ENCODE measurements at regions not wholly inside any gene's neighbourhood (a gene's known extent, or its start where the extent isn't known, plus 50 kb on each side); places are given as distances from the start of the nearest gene placed in this dataset.

DNA sequence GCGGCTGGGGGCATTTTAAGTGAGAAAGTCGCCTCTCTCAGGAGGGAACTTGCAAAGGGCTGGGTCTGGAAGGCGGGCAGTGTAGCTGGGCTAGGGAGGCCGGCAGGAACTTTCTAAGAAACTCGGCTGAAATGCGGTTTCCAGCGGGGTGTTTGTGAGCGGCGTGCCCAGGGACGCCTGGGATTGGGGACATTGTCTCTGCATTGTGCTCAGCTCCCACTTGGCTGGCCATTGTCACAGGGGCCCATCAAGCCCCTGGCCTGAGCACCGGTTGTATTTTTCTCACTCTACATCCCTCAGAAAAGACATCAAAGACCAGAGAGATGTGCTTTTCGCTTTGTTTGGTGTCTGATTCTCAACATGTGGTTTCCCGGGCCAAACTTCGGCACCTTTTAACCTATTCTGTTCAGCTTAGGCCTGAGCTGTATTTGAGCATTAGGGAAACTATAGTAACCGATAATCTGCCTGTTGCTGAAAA lies 291.1 kb upstream of the IRX3 start:
- no peak overlapping the region for H3K9ac ChIP-seq
- no peak overlapping the region for H3K4me2 ChIP-seq (ENCODE audit: low read length)
- no peaks in the 10 kb centered on the region for H3K79me2 ChIP-seq
- no peaks in the 10 kb centered on the region for H3K4me1 ChIP-seq
- no peak overlapping the region for H3K27ac ChIP-seq
- no peaks in the 10 kb centered on the region for H3K36me3 ChIP-seq (ENCODE audit: control insufficient read depth, insufficient read depth, low read length)
- H3K4me3 ChIP-seq (ENCODE audit: low read depth, low read length), result no peak overlapping the region
- no peaks in the 10 kb centered on the region for H3K27me3 ChIP-seq (ENCODE audit: control insufficient read depth, insufficient read depth, low read length)
- no peak overlapping the region for H2AFZ ChIP-seq
- TF ChIP-seq, protein P1, sequence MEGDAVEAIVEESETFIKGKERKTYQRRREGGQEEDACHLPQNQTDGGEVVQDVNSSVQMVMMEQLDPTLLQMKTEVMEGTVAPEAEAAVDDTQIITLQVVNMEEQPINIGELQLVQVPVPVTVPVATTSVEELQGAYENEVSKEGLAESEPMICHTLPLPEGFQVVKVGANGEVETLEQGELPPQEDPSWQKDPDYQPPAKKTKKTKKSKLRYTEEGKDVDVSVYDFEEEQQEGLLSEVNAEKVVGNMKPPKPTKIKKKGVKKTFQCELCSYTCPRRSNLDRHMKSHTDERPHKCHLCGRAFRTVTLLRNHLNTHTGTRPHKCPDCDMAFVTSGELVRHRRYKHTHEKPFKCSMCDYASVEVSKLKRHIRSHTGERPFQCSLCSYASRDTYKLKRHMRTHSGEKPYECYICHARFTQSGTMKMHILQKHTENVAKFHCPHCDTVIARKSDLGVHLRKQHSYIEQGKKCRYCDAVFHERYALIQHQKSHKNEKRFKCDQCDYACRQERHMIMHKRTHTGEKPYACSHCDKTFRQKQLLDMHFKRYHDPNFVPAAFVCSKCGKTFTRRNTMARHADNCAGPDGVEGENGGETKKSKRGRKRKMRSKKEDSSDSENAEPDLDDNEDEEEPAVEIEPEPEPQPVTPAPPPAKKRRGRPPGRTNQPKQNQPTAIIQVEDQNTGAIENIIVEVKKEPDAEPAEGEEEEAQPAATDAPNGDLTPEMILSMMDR (IDR thresholded peaks at IDR 0.05), result no peak
- no peaks in the 10 kb centered on the region for H3K9me3 ChIP-seq (ENCODE audit: control insufficient read depth, low read length)

DNA sequence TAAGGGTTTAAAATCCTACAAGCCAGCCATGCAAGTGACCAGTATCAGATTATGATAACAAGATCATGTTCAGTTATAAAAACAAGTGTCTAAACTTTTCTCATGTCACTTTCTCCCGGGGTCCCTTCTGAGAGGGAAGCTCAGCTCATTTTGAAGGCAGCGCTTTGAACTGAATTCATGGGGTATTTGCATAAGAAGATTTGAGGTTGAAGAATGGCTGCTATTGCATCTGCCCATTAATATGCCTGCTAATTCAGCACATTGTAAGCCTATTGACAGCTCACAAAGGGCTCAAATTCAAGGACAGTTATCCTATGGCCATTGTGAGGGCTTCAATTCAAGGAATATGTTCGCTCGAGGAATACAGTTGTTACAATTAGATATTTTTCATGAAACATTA lies 290.2 kb upstream of the IRX3 start:
- Histone ChIP-seq H3K36me3 (ENCODE audit: control insufficient read depth, insufficient read depth, low read length) (no peaks in the 10 kb centered on the region), H3K4me3 (ENCODE audit: low read depth, low read length) (no peak overlapping the region), H3K27ac (no peak overlapping the region), H3K9me3 (ENCODE audit: control insufficient read depth, low read length) (no peaks in the 10 kb centered on the region), H3K4me1 (no peaks in the 10 kb centered on the region), H3K79me2 (no peaks in the 10 kb centered on the region), H3K27me3 (ENCODE audit: control insufficient read depth, insufficient read depth, low read length) (no peaks in the 10 kb centered on the region), H3K9ac (no peak overlapping the region), H2AFZ (no peak overlapping the region), H3K4me2 (ENCODE audit: low read length) (no peak overlapping the region)
- TF ChIP-seq, protein P1 (IDR thresholded peaks at IDR 0.05), result no peak

DNA sequence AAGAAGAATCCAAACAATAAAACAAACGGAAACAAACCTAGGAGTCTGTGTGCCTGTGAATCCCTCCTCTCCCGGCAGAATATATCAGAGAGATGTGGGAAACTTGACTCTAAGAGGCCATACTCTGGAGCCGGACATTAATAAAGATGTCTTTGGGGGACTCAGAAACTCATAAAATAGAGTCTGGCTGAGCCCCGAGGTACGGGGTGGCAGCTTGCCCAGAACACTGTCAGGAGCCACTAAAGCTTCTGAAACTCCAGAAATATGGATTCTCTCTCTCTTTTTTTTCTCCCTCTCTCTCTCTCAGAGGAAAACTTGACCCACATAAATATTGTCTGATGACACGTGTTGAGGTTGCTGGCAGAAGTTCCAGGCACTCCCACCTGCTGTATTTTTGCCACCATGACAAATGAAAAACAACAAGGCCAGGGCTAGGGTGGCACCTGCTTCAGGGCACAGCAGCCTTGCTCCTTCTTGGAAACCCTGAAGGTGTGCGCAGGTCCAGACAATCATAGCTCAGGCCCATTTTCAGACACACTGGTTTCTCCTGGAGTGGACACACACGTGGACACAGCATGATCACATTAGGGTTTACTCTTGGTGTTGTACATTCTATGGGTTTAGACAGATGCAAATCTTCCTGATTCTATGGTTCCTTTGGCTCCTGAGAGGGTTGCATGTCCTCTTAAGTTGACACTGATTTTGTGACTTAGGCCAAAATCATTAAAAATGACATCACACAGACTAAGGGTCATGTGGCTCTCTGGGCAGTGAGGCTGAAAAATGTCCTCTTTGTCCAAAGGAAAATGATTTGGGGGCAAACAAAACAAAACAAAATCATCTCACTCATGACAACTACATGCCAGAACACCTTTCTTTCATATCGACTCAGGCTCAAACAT lies 282.6 kb upstream of the IRX3 start:
- H3K36me3 ChIP-seq (ENCODE audit: control insufficient read depth, insufficient read depth, low read length), result no peaks in the 10 kb centered on the region
- H3K4me3 ChIP-seq (ENCODE audit: low read depth, low read length), result no peak overlapping the region
- no peak overlapping the region for H3K9ac ChIP-seq
- no peaks in the 10 kb centered on the region for H3K79me2 ChIP-seq
- H3K4me1 ChIP-seq, result peaks cover 3% of the 10 kb centered on the region
- no peaks in the 10 kb centered on the region for H3K9me3 ChIP-seq (ENCODE audit: control insufficient read depth, low read length)
- TF ChIP-seq, protein P1 (IDR thresholded peaks at IDR 0.05), result no peak
- H2AFZ ChIP-seq, result no peak overlapping the region
- H3K27me3 ChIP-seq (ENCODE audit: control insufficient read depth, insufficient read depth, low read length), result no peaks in the 10 kb centered on the region
- no peak overlapping the region for H3K27ac ChIP-seq
- no peak overlapping the region for H3K4me2 ChIP-seq (ENCODE audit: low read length)

DNA sequence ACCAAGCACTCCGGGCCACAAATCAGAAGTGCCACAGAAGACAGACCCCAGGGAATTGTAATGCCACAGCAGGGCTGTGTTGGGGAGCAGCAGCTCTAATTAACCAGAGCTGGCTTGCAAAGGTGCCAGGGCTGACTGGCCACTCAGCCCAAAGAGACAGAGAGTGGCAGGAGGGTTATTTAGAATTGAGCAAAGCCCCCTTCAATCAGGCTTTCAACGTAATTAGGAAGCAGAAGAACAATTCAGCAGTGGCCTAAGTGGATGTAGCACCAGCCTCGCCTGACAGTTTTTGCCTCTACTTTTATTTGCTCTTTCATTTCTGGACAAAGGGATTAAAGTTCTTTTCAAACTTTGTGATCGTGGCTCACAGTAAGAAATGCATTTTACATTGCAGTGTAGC lies 278.3 kb upstream of the IRX3 start:
- Histone ChIP-seq H3K36me3 (ENCODE audit: control insufficient read depth, insufficient read depth, low read length) (no peaks in the 10 kb centered on the region), H3K9ac (no peak overlapping the region), H3K4me3 (ENCODE audit: low read depth, low read length) (no peak overlapping the region), H3K4me2 (ENCODE audit: low read length) (no peak overlapping the region), H3K79me2 (no peaks in the 10 kb centered on the region), H2AFZ (no peak overlapping the region), H3K27ac (no peak overlapping the region), H3K4me1 (peaks cover 3% of the 10 kb centered on the region), H3K27me3 (ENCODE audit: control insufficient read depth, insufficient read depth, low read length) (no peaks in the 10 kb centered on the region), H3K9me3 (ENCODE audit: control insufficient read depth, low read length) (no peaks in the 10 kb centered on the region)
- TF ChIP-seq, protein P1 (IDR thresholded peaks at IDR 0.05), result no peak

DNA sequence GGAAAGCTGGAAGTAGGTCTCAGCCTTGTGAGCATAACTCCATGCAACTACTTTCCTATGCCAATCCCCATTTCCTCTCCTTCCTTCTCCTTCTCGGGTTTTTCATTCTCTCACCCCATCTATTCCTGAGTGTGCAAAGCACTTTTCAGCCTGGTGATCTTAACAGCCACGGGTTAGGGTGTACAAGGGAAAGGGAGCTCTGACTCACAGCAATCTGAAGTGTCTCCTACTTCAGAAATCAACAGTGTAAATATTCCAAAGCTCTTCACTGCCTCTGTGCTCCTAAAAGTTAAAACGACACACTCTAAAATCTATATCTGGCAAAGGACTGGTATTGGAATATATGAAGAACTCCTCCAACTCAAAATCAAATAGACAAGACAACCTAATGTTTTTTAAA lies 268.0 kb upstream of the IRX3 start:
- H3K4me2 ChIP-seq (ENCODE audit: low read length), result no peak overlapping the region
- H3K79me2 ChIP-seq, result no peaks in the 10 kb centered on the region
- TF ChIP-seq, protein P1 (IDR thresholded peaks at IDR 0.05), result no peak
- no peaks in the 10 kb centered on the region for H3K27me3 ChIP-seq (ENCODE audit: control insufficient read depth, insufficient read depth, low read length)
- no peak overlapping the region for H2AFZ ChIP-seq
- H3K4me3 ChIP-seq (ENCODE audit: low read depth, low read length), result no peak overlapping the region
- no peaks in the 10 kb centered on the region for H3K4me1 ChIP-seq
- H3K9me3 ChIP-seq (ENCODE audit: control insufficient read depth, low read length), result no peaks in the 10 kb centered on the region
- no peaks in the 10 kb centered on the region for H3K36me3 ChIP-seq (ENCODE audit: control insufficient read depth, insufficient read depth, low read length)
- H3K27ac ChIP-seq, result no peak overlapping the region
- no peak overlapping the region for H3K9ac ChIP-seq
